K562 (cell line): ENCODE measurements at regions not wholly inside any gene's neighbourhood (a gene's known extent, or its start where the extent isn't known, plus 50 kb on each side); places are given as distances from the start of the nearest gene placed in this dataset.

Source experiments
- ATAC-seq: fragments of 200-7000 bp; cut with Tn5 transposase; 3 replicates; pipeline ENCODE4 v1.9.1; 2020; ENCODE audit warnings: moderate library complexity
- BruUV-seq: library from RNA; stranded (reverse); fragments of 400-500 nt; replicated peaks from 2 replicates; lab custom pipeline; 2021; lab: Mats Ljungman, UMichigan
- CTCF ChIA-PET: fragments of 300-600 bp; formaldehyde crosslinking; extraction: SDS; loops from one replicate; lab custom pipeline; 2021; ENCODE audit warnings: low intra/inter-chr PET ratio; lab: Yijun Ruan, JAX
- POLR2A ChIA-PET: fragments of 300-600, 350-650 bp; sonication (Branson Sonifier 250); formaldehyde crosslinking; extraction: SDS; loops from one replicate; lab custom pipeline; 2021; ENCODE audit warnings: antibody characterized with exemption, inconsistent platforms; lab: Yijun Ruan, JAX
- DNase-seq, 4 experiments: peaks; one replicate each; pipeline versions ENCODE4 v3.0.0 to v3.0.0-alpha.2; 2011 to 2018; ENCODE audit warnings: low spot score in 3 of 4, mixed read lengths in 3 of 4; ENCODE audit errors: extremely low read depth in 1 of 4
- FAIRE-seq: peaks from 2 replicates; lab custom pipeline; 2011; peaks lifted over from hg19 to GRCh38; lab: Jason Lieb, UNC
- H2AFZ ChIP-seq: 2 replicates; pipeline ENCODE4 v1.6.0; 2011; ENCODE audit warnings: low read depth, low read length, control low read depth, inconsistent platforms
- H3K27ac ChIP-seq: fragments of 200-600 bp; 3 replicates; pipeline ENCODE4 v1.8.0; 2011; ENCODE audit warnings: low read depth, mild to moderate bottlenecking, control low read depth, inconsistent platforms, low read length, moderate library complexity, mixed read lengths; ENCODE audit errors: extremely low read depth
- H3K27me3 ChIP-seq, 2 experiments: fragments of 300-600 bp in 1 of 2; 2 replicates in 1 of 2; 3 replicates in 1 of 2; pipeline versions ENCODE4 v1.6.0 to v1.8.0; 2011; ENCODE audit warnings: inconsistent platforms in 2 of 2, low read length in 2 of 2, mild to moderate bottlenecking in 1 of 2, mixed read lengths in 1 of 2, moderate library complexity in 1 of 2; ENCODE audit not compliant: control insufficient read depth in 2 of 2, insufficient read depth in 2 of 2
- H3K36me3 ChIP-seq: fragments of 300-600 bp; 3 replicates; pipeline ENCODE4 v1.8.0; 2011; ENCODE audit warnings: mild to moderate bottlenecking, low read length, inconsistent platforms; ENCODE audit not compliant: control insufficient read depth, insufficient read depth
- H3K4me1 ChIP-seq, 2 experiments: fragments of 200-600 bp in 1 of 2; replicated peaks in 1 of 2; 2 replicates in 1 of 2; 3 replicates in 1 of 2; pipeline versions ENCODE4 v1.5.1 to v1.8.0; 2011; ENCODE audit warnings: inconsistent platforms in 2 of 2, low read length in 2 of 2, mild to moderate bottlenecking in 1 of 2, mixed read lengths in 1 of 2, moderate library complexity in 1 of 2; ENCODE audit not compliant: control insufficient read depth in 2 of 2, insufficient read depth in 2 of 2
- H3K4me2 ChIP-seq: 2 replicates; pipeline ENCODE4 v1.6.1; 2011; ENCODE audit warnings: low read length, control low read depth, inconsistent platforms, mixed read lengths; ENCODE audit not compliant: insufficient read depth
- H3K4me3 ChIP-seq: fragments of 200-600 bp; sonication (generic), shearing (Covaris generic); 2 replicates; pipeline ENCODE4 v1.5.1; 2016; ENCODE audit warnings: control low read depth, inconsistent platforms
- H3K79me2 ChIP-seq: fragments of 200-600 bp; 3 replicates; pipeline ENCODE4 v1.8.0; 2011; ENCODE audit warnings: low read length, inconsistent platforms; ENCODE audit not compliant: control insufficient read depth, insufficient read depth
- H3K9ac ChIP-seq, 2 experiments: 2 replicates each; pipeline versions ENCODE4 v1.6.0 to v1.6.1; 2011; ENCODE audit warnings: low read depth in 2 of 2, low read length in 2 of 2, control low read depth in 1 of 2, inconsistent platforms in 1 of 2, mild to moderate bottlenecking in 1 of 2, mixed read lengths in 1 of 2; ENCODE audit not compliant: insufficient read depth in 1 of 2
- H3K9me1 ChIP-seq: one replicate; pipeline ENCODE4 v1.6.0; 2011; ENCODE audit warnings: inconsistent platforms, mild to moderate bottlenecking, low read length, moderate library complexity; ENCODE audit not compliant: control insufficient read depth, insufficient read depth
- H3K9me3 ChIP-seq: replicated peaks from 2 replicates; pipeline ENCODE4 v1.5.1; 2011; ENCODE audit warnings: low read depth, low read length, inconsistent platforms; ENCODE audit not compliant: control insufficient read depth, insufficient read depth
- H4K20me1 ChIP-seq: replicated peaks from 2 replicates; pipeline ENCODE4 v1.6.1; 2011; ENCODE audit warnings: low read length, inconsistent platforms, mixed read lengths; ENCODE audit not compliant: control insufficient read depth, insufficient read depth
- CBX5 ChIP-seq: IDR thresholded peaks from 2 replicates; pipeline ENCODE4 v1.6.1; 2014; ENCODE audit warnings: low read depth, borderline replicate concordance
- CREM ChIP-seq: IDR thresholded peaks from 2 replicates; pipeline ENCODE4 v1.6.1; 2014; ENCODE audit warnings: antibody characterized with exemption, low read depth
- HMG20A ChIP-seq: fragments of 450-650 bp; formaldehyde crosslinking; conservative IDR thresholded peaks from 2 replicates; pipeline ENCODE4 v1.4.0; 2020; ENCODE audit warnings: mild to moderate bottlenecking, mixed read lengths
- MECOM ChIP-seq: fragments of 250-450 bp; sonication (Bioruptor Pico); IDR thresholded peaks from 2 replicates; pipeline ENCODE4 v1.8.0; 2022; ENCODE audit warnings: inconsistent platforms
- MYC ChIP-seq, 2 experiments: fragments of 250-450 bp in 1 of 2; sonication (Bioruptor Pico) in 1 of 2; IDR thresholded peaks; 2 replicates each; pipeline versions ENCODE4 v1.5.1 to v1.6.1; 2012 to 2021; ENCODE audit warnings: low read depth in 2 of 2, borderline replicate concordance in 1 of 2, improper control_type of control experiment in 1 of 2, low read length in 1 of 2, mild to moderate bottlenecking in 1 of 2, moderate library complexity in 1 of 2
- NCOA1 ChIP-seq: fragments of 450-650 bp; IDR thresholded peaks from 2 replicates; pipeline ENCODE4 v1.6.1; 2016; ENCODE audit warnings: low read depth
- NFATC3 ChIP-seq: fragments of 450-650 bp; IDR thresholded peaks from 2 replicates; pipeline ENCODE4 v1.6.1; 2017; ENCODE audit warnings: mild to moderate bottlenecking
- NFXL1 ChIP-seq: fragments of 450-650 bp; formaldehyde crosslinking; IDR thresholded peaks from 2 replicates; pipeline ENCODE4 v1.4.0; 2021; ENCODE audit warnings: mild to moderate bottlenecking
- PHB2 ChIP-seq: fragments of 450-650 bp; IDR thresholded peaks from 2 replicates; pipeline ENCODE4 v1.6.1; 2017; ENCODE audit warnings: low read depth
- RBM22 ChIP-seq: fragments of 200-400 bp; formaldehyde crosslinking; IDR thresholded peaks from 2 replicates; pipeline ENCODE4 v1.6.1; 2018; ENCODE audit warnings: low read length, low read depth; ENCODE audit not compliant: poor library complexity, severe bottlenecking
- SLC30A9 ChIP-seq: fragments of 250-450 bp; sonication (Bioruptor Pico); IDR thresholded peaks from 2 replicates; pipeline ENCODE4 v1.8.0; 2022; ENCODE audit warnings: mild to moderate bottlenecking, moderate library complexity
- ZKSCAN3 ChIP-seq: fragments of 250-450 bp; sonication (Bioruptor Pico); IDR thresholded peaks from 2 replicates; pipeline ENCODE4 v1.4.0; 2020
- ZNF347 ChIP-seq: fragments of 450-650 bp; formaldehyde crosslinking; IDR thresholded peaks from 2 replicates; pipeline ENCODE4 v1.4.0; 2020; ENCODE audit warnings: low read depth, mild to moderate bottlenecking, moderate library complexity
- ZNF778 ChIP-seq: fragments of 450-650 bp; formaldehyde crosslinking; IDR thresholded peaks from 2 replicates; pipeline ENCODE4 v1.4.0; 2020; ENCODE audit warnings: mild to moderate bottlenecking, moderate library complexity
- WGBS: fragments of 100-300 bp; shearing (Covaris generic); methylation state at CpG from one replicate; pipeline ENCODE4 v1.1.6; 2016; ENCODE audit warnings: low coverage, mixed read lengths; ENCODE audit not compliant: insufficient coverage; ENCODE audit errors: missing lambda C conversion rate; 5-methylcytosine and 5-hydroxymethylcytosine counted together
- in situ Hi-C: fragments of 300-500 bp; cut with MboI; formaldehyde crosslinking; loops from 4 replicates; pipeline ENCODE4 v1.15.0; 2018; ENCODE audit warnings: inconsistent platforms, mixed read lengths
- intact Hi-C: fragments of 100-400 bp; cut with micrococcal nuclease; formaldehyde crosslinking; loops from 2 replicates; pipeline ENCODE4 v1.14.2; 2022

DNA sequence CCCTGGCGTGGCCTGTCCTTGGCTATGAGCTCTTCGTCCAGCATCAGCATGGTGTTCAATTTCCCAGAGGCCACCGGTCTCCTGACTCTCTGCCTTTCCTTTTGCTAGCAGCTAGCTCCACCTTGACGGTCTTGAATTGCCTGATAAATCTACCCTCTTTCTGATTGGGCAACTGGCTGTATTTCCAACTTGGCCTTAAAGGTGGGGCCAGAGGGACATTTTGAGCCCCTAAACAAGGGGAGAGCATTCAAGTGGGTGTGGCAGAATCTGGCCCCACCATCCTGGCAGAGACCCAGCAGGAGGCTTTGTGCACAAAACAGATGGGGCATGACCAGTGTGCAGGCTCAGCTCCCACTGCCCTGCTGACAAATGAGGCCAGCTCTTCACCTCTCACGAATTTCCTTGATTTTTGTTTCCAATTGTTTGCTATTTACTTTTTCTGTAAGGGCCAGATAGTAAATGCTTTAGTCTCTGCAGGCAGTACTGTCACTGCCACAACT lies 148.9 kb upstream of the VSTM2B start:
- Histone ChIP-seq H2AFZ (no peak overlapping the region), H3K9me1 (no peaks in the 10 kb centered on the region), H3K4me3 (no peak overlapping the region)
- TF ChIP-seq NCOA1 (no peak), PHB2 (no peak), RBM22 (no peak), NFXL1 (CRISPR knock-in tag) (no peak), CREM (no peak), SLC30A9 (CRISPR knock-in tag) (no peak), ZNF347 (CRISPR knock-in tag) (no peak), NFATC3 (no peak), CBX5 (no peak), ZNF778 (CRISPR knock-in tag) (no peak), HMG20A (CRISPR knock-in tag) (no peak), MYC (IDR thresholded peaks at IDR 0.05; ENCODE audit: low read depth, low read length) (no peak), MYC (CRISPR knock-in tag; IDR thresholded peaks at IDR 0.05; ENCODE audit: borderline replicate concordance, low read depth) (no peak), ZKSCAN3 (no peak), MECOM (CRISPR knock-in tag) (no peak)
- TF ChIP-seq, all 486 proteins: peak for 0
- Histone ChIP-seq H3K4me1 (no peaks in the 10 kb centered on the region), H3K9ac (no peak overlapping the region), H3K4me2 (no peak overlapping the region), H3K79me2 (no peaks in the 10 kb centered on the region), H3K27ac (no peak overlapping the region), H3K27me3 (peaks cover 6 to 28% of the 10 kb centered on the region in 2 experiments; a peak in 3 of 5 replicates), H4K20me1 (0 out of 2 replicates have a peak, but pooled peaks cover 5% of the 10 kb centered on the region), H3K36me3 (no peaks in the 10 kb centered on the region), H3K9me3 (no peaks in the 10 kb centered on the region)
- ChIA-PET POLR2A (interaction anchor here (0.6 to 1.0 kb wide), 3 partner anchors 63 to 112 kb away, joined by 3 read pairs; no protein-coding TSS in a partner anchor), CTCF (no interaction called here)
- intact Hi-C loops = no loop called here
- 1% methylated on average over 5 of the region's 5 CpGs for WGBS
- FAIRE-seq (no peak), DNase-seq (no peak), ATAC-seq (no peak)
- in situ Hi-C loops = no loop called here
- no TSS peak for BruUV-seq
